Vagina (tissue), 2 donors: ENCODE measurements at regions not wholly inside any gene's neighbourhood (a gene's known extent, or its start where the extent isn't known, plus 50 kb on each side); places are given as distances from the start of the nearest gene placed in this dataset.

ENCODE experiments used
- DNase-seq, 2 donors: peaks; one replicate each; pipeline ENCODE4 v3.0.0-alpha.2; 2017; ENCODE audit errors: extremely low spot score in 2 of 2
- H3K27ac ChIP-seq: fragments of 200-600 bp; sonication (generic); one replicate; pipeline ENCODE4 v1.5.1; 2019
- H3K27me3 ChIP-seq: fragments of 200-600 bp; sonication (generic); one replicate; pipeline ENCODE4 v1.5.1; 2019
- H3K36me3 ChIP-seq, 2 donors: fragments of 200-600 bp; sonication (generic); one replicate each; pipeline ENCODE4 v1.5.1; 2017 to 2019
- H3K4me1 ChIP-seq: fragments of 200-600 bp; sonication (generic); one replicate; pipeline ENCODE4 v1.5.1; 2019
- H3K4me3 ChIP-seq, 2 donors: fragments of 200-600 bp; sonication (generic); 1 replicate in 1 of 2; 2 replicates in 1 of 2; pipeline ENCODE4 v1.5.1; 2016 to 2019
- H3K9me3 ChIP-seq: fragments of 200-600 bp; sonication (generic); one replicate; pipeline ENCODE4 v1.5.1; 2019
- CTCF ChIP-seq, 3 experiments: fragments of 450-650 bp in 2 of 3; fragments of 200-600 bp in 1 of 3; sonication (generic) in 1 of 3; IDR thresholded peaks; one replicate each; pipeline ENCODE4 v1.5.1; 2017 to 2019; ENCODE audit warnings: antibody characterized with exemption in 3 of 3, mild to moderate bottlenecking in 2 of 3, moderate library complexity in 2 of 3
- POLR2A ChIP-seq, 2 donors: fragments of 450-650 bp; IDR thresholded peaks; one replicate each; pipeline ENCODE4 v1.6.1; 2017; ENCODE audit warnings: antibody characterized with exemption in 2 of 2, mild to moderate bottlenecking in 2 of 2, moderate library complexity in 2 of 2
- POLR2AphosphoS5 ChIP-seq, 2 donors: sonication (generic); formaldehyde crosslinking; IDR thresholded peaks; one replicate each; pipeline ENCODE4 v1.9.0; 2017; ENCODE audit warnings: antibody characterized with exemption in 2 of 2, mild to moderate bottlenecking in 2 of 2, low read depth in 1 of 2; ENCODE audit not compliant: insufficient read depth in 1 of 2
- intact Hi-C: fragments of 100-400 bp; cut with DNase I; formaldehyde crosslinking; loops from one replicate; pipeline ENCODE4 v1.15.1; 2023

- Histone ChIP-seq H3K27me3 (no peaks in the 10 kb centered on the region), H3K4me3 (no peak overlapping the region), H3K27ac (no peak overlapping the region), H3K4me1 (no peaks in the 10 kb centered on the region), H3K36me3 (no peaks in the 10 kb centered on the region), H3K9me3 (no peaks in the 10 kb centered on the region)
- TF ChIP-seq POLR2AphosphoS5 (IDR thresholded peaks at IDR 0.05; ENCODE audit: insufficient read depth in 1 of 2, low read depth in 1 of 2) (no peak), CTCF (IDR thresholded peaks at IDR 0.05) (no peak), POLR2A (IDR thresholded peaks at IDR 0.05) (no peak)
- intact Hi-C loops, result no loop called here
- no peak for DNase-seq
Measured at GRCh38 chr13:57969951-57970350, 338.4 kb downstream of the PCDH17 start.

- Histone ChIP-seq H3K36me3 (no peaks in the 10 kb centered on the region), H3K27me3 (no peaks in the 10 kb centered on the region), H3K4me1 (no peaks in the 10 kb centered on the region), H3K27ac (no peak overlapping the region), H3K9me3 (no peaks in the 10 kb centered on the region), H3K4me3 (no peak overlapping the region)
- TF ChIP-seq POLR2A (IDR thresholded peaks at IDR 0.05) (no peak), POLR2AphosphoS5 (IDR thresholded peaks at IDR 0.05; ENCODE audit: insufficient read depth in 1 of 2, low read depth in 1 of 2) (no peak), CTCF (IDR thresholded peaks at IDR 0.05) (no peak)
- DNase-seq, result no peak
- intact Hi-C loops, result no loop called here
Measured at GRCh38 chr13:57970404-57970803, 338.9 kb downstream of the PCDH17 start.

- intact Hi-C loops, result no loop called here
- Histone ChIP-seq H3K4me3 (no peak overlapping the region), H3K27me3 (no peaks in the 10 kb centered on the region), H3K36me3 (no peaks in the 10 kb centered on the region), H3K9me3 (no peaks in the 10 kb centered on the region), H3K4me1 (no peaks in the 10 kb centered on the region), H3K27ac (no peak overlapping the region)
- DNase-seq, result no peak
- TF ChIP-seq CTCF (IDR thresholded peaks at IDR 0.05) (no peak), POLR2AphosphoS5 (IDR thresholded peaks at IDR 0.05; ENCODE audit: insufficient read depth in 1 of 2, low read depth in 1 of 2) (no peak), POLR2A (IDR thresholded peaks at IDR 0.05) (no peak)
Measured at GRCh38 chr13:57982782-57983181, 351.2 kb downstream of the PCDH17 start.

GRCh38 chr13:57988276-57988675, 356.7 kb downstream of the PCDH17 start:
- no peaks in the 10 kb centered on the region for H3K36me3 ChIP-seq
- TF ChIP-seq CTCF (IDR thresholded peaks at IDR 0.05), result no peak
- no peak for TF ChIP-seq POLR2AphosphoS5 (IDR thresholded peaks at IDR 0.05; ENCODE audit: insufficient read depth in 1 of 2, low read depth in 1 of 2)
- TF ChIP-seq POLR2A (IDR thresholded peaks at IDR 0.05), result no peak
- DNase-seq, result no peak
- H3K4me1 ChIP-seq, result no peaks in the 10 kb centered on the region
- H3K4me3 ChIP-seq, result no peak overlapping the region
- intact Hi-C loops, result no loop called here
- H3K27me3 ChIP-seq, result no peaks in the 10 kb centered on the region
- no peak overlapping the region for H3K27ac ChIP-seq
- no peaks in the 10 kb centered on the region for H3K9me3 ChIP-seq

GRCh38 chr13:57991041-57991440, 359.5 kb downstream of the PCDH17 start:
- no peaks in the 10 kb centered on the region for H3K4me1 ChIP-seq
- H3K36me3 ChIP-seq, result no peaks in the 10 kb centered on the region
- H3K27me3 ChIP-seq, result no peaks in the 10 kb centered on the region
- no peaks in the 10 kb centered on the region for H3K9me3 ChIP-seq
- TF ChIP-seq POLR2A (IDR thresholded peaks at IDR 0.05) (no peak), POLR2AphosphoS5 (IDR thresholded peaks at IDR 0.05; ENCODE audit: insufficient read depth in 1 of 2, low read depth in 1 of 2) (no peak), CTCF (IDR thresholded peaks at IDR 0.05) (no peak)
- intact Hi-C loops, result no loop called here
- H3K27ac ChIP-seq, result no peak overlapping the region
- no peak overlapping the region for H3K4me3 ChIP-seq
- no peak for DNase-seq
